ENCODE measurements at regions not wholly inside any gene's neighbourhood (a gene's known extent, or its start where the extent isn't known, plus 50 kb on each side); places are given as distances from the start of the nearest gene placed in this dataset.

GRCh38 chr3:26428992-26429391, 193.6 kb upstream of the LRRC3B start:
- no peak for DNase-seq
- no peaks in the 10 kb centered on the region for H3K4me1 ChIP-seq
- H3K4me3 ChIP-seq (ENCODE audit: low read depth, low read length), result no peak overlapping the region
- no peaks in the 10 kb centered on the region for H3K27me3 ChIP-seq
- no peak for TF ChIP-seq CTCF (IDR thresholded peaks at IDR 0.05; ENCODE audit: low read depth, low read length)
- no peaks in the 10 kb centered on the region for H3K36me3 ChIP-seq
- no peaks in the 10 kb centered on the region for H3K9me3 ChIP-seq

- DNase-seq, result no peak
- Histone ChIP-seq H3K9me3 (no peaks in the 10 kb centered on the region), H3K4me1 (no peaks in the 10 kb centered on the region), H3K36me3 (no peaks in the 10 kb centered on the region), H3K27me3 (no peaks in the 10 kb centered on the region), H3K4me3 (ENCODE audit: low read depth, low read length) (no peak overlapping the region)
- no peak for TF ChIP-seq CTCF (IDR thresholded peaks at IDR 0.05; ENCODE audit: low read depth, low read length)
These were observed 184.9 kb upstream of the LRRC3B start for GRCh38 chr3:26437678-26438077.

- no peaks in the 10 kb centered on the region for H3K4me1 ChIP-seq
- DNase-seq, result no peak
These were observed 184.1 kb upstream of the LRRC3B start for GRCh38 chr3:26438325-26438940.

DNA sequence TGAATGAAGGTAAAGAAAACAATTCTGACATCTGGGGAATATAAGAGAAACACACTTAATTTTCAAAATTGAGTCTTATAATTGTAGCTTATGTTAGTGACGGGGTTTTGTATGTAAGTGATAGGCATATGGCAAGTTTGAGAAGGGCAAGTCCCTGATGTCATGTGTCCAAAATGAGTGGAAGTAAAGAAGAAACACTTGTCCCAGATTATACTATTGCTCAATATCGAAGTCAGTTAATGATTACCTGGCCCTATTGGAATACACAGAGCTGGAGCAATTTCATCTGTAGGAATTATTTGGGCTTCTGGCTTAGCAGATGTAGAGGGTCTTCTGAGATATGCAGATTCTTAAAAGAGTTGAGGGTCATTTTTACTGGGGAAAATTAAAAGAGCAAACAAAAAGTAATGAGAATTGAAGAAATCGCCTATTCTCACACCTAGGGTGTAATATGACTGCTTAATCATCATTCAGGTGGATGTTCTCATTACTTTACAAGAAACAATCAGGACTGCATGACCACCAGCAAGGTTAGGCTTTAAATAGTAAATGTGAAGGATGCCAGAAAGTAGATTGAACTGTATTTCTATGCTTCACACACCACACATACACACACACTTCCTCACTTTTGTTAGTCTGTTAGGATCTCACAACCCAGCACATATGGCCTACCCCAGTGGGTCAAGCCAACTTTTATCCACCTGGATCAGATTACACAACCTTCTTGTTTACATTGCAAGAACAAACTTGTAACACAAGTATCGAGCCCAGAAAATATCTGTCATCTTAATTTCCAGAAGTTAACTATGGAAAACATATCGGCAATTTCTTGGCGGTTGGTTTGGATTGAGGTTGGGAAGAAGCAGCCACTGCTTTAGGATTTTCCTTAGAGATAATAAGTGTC, 183.3 kb upstream of the LRRC3B start:
- DNase-seq, result no peak
- Histone ChIP-seq H3K9me3 (no peaks in the 10 kb centered on the region), H3K4me1 (no peaks in the 10 kb centered on the region), H3K36me3 (no peaks in the 10 kb centered on the region), H3K27me3 (no peaks in the 10 kb centered on the region), H3K4me3 (ENCODE audit: low read depth, low read length) (no peak overlapping the region)
- no peak for TF ChIP-seq CTCF (IDR thresholded peaks at IDR 0.05; ENCODE audit: low read depth, low read length)

More at GRCh38 chr3:26438325-26438940, 184.1 kb upstream of the LRRC3B start:
- no peaks in the 10 kb centered on the region for H3K9me3 ChIP-seq
- no peak for TF ChIP-seq CTCF (IDR thresholded peaks at IDR 0.05; ENCODE audit: low read depth, low read length)
- H3K27me3 ChIP-seq, result no peaks in the 10 kb centered on the region
- no peak overlapping the region for H3K4me3 ChIP-seq (ENCODE audit: low read depth, low read length)
- H3K36me3 ChIP-seq, result no peaks in the 10 kb centered on the region

GRCh38 chr3:26449996-26450395, 172.6 kb upstream of the LRRC3B start:
- H3K4me3 ChIP-seq (ENCODE audit: low read depth, low read length), result no peak overlapping the region
- H3K36me3 ChIP-seq, result no peaks in the 10 kb centered on the region
- no peaks in the 10 kb centered on the region for H3K9me3 ChIP-seq
- no peak for TF ChIP-seq CTCF (IDR thresholded peaks at IDR 0.05; ENCODE audit: low read depth, low read length)
- H3K27me3 ChIP-seq, result no peaks in the 10 kb centered on the region
- H3K4me1 ChIP-seq, result no peaks in the 10 kb centered on the region
- no peak for DNase-seq

DNA sequence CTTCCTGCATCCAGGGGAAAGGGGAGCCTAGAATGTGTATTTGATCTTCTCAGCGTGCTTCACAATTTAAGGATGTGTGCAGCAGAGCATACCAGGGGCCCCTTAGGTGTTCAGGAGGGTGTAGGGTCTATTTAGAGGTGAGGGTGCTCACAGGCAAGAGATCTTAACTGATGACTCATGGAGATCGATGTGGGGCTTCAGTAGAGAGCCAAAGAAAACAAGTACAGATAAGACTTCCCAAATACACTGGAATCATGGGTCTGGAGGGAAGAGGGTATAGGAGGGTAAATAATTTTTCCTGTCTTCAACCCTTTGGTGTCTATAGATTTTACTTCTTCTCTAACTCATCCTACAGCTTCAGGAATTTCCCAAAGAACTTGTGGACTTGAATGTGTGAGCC, 170.2 kb upstream of the LRRC3B start:
- no peak overlapping the region for H3K4me3 ChIP-seq (ENCODE audit: low read depth, low read length)
- H3K9me3 ChIP-seq, result no peaks in the 10 kb centered on the region
- DNase-seq, result no peak
- no peaks in the 10 kb centered on the region for H3K27me3 ChIP-seq
- H3K36me3 ChIP-seq, result no peaks in the 10 kb centered on the region
- TF ChIP-seq CTCF (IDR thresholded peaks at IDR 0.05; ENCODE audit: low read depth, low read length), result no peak
- no peaks in the 10 kb centered on the region for H3K4me1 ChIP-seq

All from BE2C (cell line).